ENCODE measurements at regions not wholly inside any gene's neighbourhood (a gene's known extent, or its start where the extent isn't known, plus 50 kb on each side); places are given as distances from the start of the nearest gene placed in this dataset.

GRCh38 chr4:30837861-30838260 is 117.7 kb downstream of the PCDH7 start:
- TF ChIP-seq CTCF (IDR thresholded peaks at IDR 0.05), result no peak
- no peak for TF ChIP-seq POLR2AphosphoS5 (IDR thresholded peaks at IDR 0.05; ENCODE audit: low read depth, low read length)
- no peak for TF ChIP-seq TCF7L2 (IDR thresholded peaks at IDR 0.05; ENCODE audit: low read depth, low read length)
- TF ChIP-seq SIN3A (IDR thresholded peaks at IDR 0.05; ENCODE audit: borderline replicate concordance, insufficient read depth, low read depth, low read length), result no peak
- no peak for TF ChIP-seq REST (IDR thresholded peaks at IDR 0.05; ENCODE audit: insufficient read depth in 1 of 2, low read depth in 2 of 2, low read length in 1 of 2)

All from Panc1 (cell line).